ENCODE measurements at regions not wholly inside any gene's neighbourhood (a gene's known extent, or its start where the extent isn't known, plus 50 kb on each side); places are given as distances from the start of the nearest gene placed in this dataset.

DNA sequence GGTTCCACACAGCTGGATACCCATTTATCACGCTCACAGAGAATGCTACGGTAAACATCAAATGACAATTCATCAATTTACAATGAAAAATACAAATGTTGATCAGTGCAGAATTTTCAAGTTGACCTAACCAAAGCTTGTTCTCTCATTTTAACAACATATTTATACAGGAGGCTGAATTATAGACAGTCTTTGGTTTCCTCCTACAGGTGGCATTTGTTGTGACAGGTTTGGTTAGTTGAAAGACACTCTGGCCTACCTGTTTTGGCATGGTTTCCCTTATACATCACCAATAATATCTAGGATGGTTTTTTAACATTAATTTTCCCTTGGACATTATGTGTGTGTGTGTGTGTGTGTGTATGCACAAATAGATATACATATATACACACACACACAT, 642.5 kb upstream of the MMS22L start:
- Histone ChIP-seq H3K4me3 (ENCODE audit: low read depth, low read length) (no peak overlapping the region), H3K27me3 (ENCODE audit: control insufficient read depth, insufficient read depth, low read length) (no peaks in the 10 kb centered on the region), H3K9me3 (ENCODE audit: control insufficient read depth, insufficient read depth, low read length) (no peaks in the 10 kb centered on the region), H3K27ac (ENCODE audit: low read depth, low read length) (no peak overlapping the region)
- CTCF ChIA-PET: interaction anchor here (0.9 kb wide), 1 partner anchor 220 kb away, joined by 3 read pairs; no protein-coding TSS in a partner anchor
- POLR2A ChIA-PET: no interaction called here
- DNase-seq (ENCODE audit: low read depth, low spot score): no peak
- no peak for TF ChIP-seq CTCF (IDR thresholded peaks at IDR 0.05; ENCODE audit: low read depth, low read length)

DNA sequence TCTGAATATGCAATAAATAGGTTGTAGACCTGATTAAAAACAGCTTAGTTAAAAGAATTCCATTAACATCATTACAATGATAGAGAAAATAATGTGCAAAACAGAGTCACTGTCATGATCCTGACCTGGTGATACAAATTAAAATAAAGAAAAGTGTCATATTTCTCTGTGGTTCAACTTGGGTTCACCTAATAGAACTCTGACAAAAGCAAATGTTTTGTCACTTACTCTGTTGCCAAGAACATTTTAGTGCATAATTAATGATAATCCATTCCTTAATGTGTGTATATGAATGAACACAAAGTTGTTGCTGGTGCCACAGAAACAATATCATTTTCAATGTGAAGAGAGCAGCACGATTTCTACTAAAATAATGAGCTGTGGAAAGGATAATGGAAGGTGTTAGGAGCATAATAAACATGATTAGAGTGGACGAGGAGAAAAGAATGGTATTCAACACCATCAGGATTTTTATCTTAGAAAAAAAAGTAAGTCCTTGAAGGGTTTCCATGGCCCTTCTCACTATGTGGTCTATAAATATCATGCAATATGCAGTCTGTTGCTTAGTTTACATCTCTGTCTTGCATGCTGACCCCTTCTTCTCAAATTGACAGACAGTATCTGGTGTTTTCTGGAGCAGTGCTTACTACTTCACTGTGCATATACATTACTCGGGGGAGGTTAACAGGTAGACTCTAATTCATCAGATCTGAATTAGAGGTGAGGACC, 656.6 kb upstream of the MMS22L start:
- DNase-seq (ENCODE audit: low read depth, low spot score): no peak
- H3K27ac ChIP-seq (ENCODE audit: low read depth, low read length): no peak overlapping the region
- CTCF ChIA-PET: no interaction called here
- POLR2A ChIA-PET: no interaction called here
- H3K4me3 ChIP-seq (ENCODE audit: low read depth, low read length): no peak overlapping the region
- TF ChIP-seq CTCF (IDR thresholded peaks at IDR 0.05; ENCODE audit: low read depth, low read length): no peak
- H3K9me3 ChIP-seq (ENCODE audit: control insufficient read depth, insufficient read depth, low read length): no peaks in the 10 kb centered on the region
- H3K27me3 ChIP-seq (ENCODE audit: control insufficient read depth, insufficient read depth, low read length): no peaks in the 10 kb centered on the region

DNA sequence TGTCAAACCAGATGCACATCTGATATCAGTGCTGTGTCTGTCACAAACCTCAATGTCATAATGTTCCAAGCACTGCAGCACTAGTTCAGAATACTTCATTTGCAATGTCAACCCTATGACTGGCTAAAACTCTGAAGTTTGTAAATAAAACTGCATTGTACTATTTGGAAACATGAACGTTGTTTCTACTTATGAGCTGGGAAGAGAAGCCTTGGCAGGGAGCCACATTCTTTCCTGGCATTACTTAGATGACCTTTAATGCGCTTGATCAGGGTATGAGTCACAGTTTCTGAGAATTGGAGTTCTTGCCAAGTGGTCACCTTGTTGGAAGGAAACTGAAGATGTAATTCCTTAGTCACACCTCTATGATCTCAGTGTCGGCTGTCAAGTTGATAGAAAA, 664.8 kb upstream of the MMS22L start:
- CTCF ChIA-PET: no interaction called here
- no peak for DNase-seq (ENCODE audit: low read depth, low spot score)

GRCh38 chr6:97958134-97958533, 675.1 kb upstream of the MMS22L start:
- Histone ChIP-seq H3K9me3 (ENCODE audit: control insufficient read depth, insufficient read depth, low read length) (peaks cover 3% of the 10 kb centered on the region; the same call in 1 of the 2 replicates), H3K27me3 (ENCODE audit: control insufficient read depth, insufficient read depth, low read length) (no peaks in the 10 kb centered on the region), H3K4me3 (ENCODE audit: low read depth, low read length) (no peak overlapping the region), H3K27ac (ENCODE audit: low read depth, low read length) (no peak overlapping the region)
- ChIA-PET POLR2A (no interaction called here), CTCF (no interaction called here)
- DNase-seq (ENCODE audit: low read depth, low spot score): no peak
- no peak for TF ChIP-seq CTCF (IDR thresholded peaks at IDR 0.05; ENCODE audit: low read depth, low read length)

More for the DNA sequence above, 664.8 kb upstream of the MMS22L start:
- H3K27me3 ChIP-seq (ENCODE audit: control insufficient read depth, insufficient read depth, low read length): no peaks in the 10 kb centered on the region
- H3K27ac ChIP-seq (ENCODE audit: low read depth, low read length): no peak overlapping the region
- POLR2A ChIA-PET: no interaction called here
- H3K9me3 ChIP-seq (ENCODE audit: control insufficient read depth, insufficient read depth, low read length): no peaks in the 10 kb centered on the region
- H3K4me3 ChIP-seq (ENCODE audit: low read depth, low read length): no peak overlapping the region
- TF ChIP-seq CTCF (IDR thresholded peaks at IDR 0.05; ENCODE audit: low read depth, low read length): no peak

- H3K4me3 ChIP-seq (ENCODE audit: low read depth, low read length): no peak overlapping the region
- TF ChIP-seq CTCF (IDR thresholded peaks at IDR 0.05; ENCODE audit: low read depth, low read length): no peak
Observed at GRCh38 chr6:97963193-97963592, 680.2 kb upstream of the MMS22L start.

More at GRCh38 chr6:97963193-97963592, 680.2 kb upstream of the MMS22L start:
- DNase-seq (ENCODE audit: low read depth, low spot score): no peak
- Histone ChIP-seq H3K9me3 (ENCODE audit: control insufficient read depth, insufficient read depth, low read length) (peaks cover 1% of the 10 kb centered on the region; the same call in 1 of the 2 replicates), H3K27me3 (ENCODE audit: control insufficient read depth, insufficient read depth, low read length) (no peaks in the 10 kb centered on the region), H3K27ac (ENCODE audit: low read depth, low read length) (no peak overlapping the region)
- ChIA-PET POLR2A (no interaction called here), CTCF (no interaction called here)

Measured in AG04450 (cell line).